Heart left ventricle (tissue), 16 donors: ENCODE measurements at regions not wholly inside any gene's neighbourhood (a gene's known extent, or its start where the extent isn't known, plus 50 kb on each side); places are given as distances from the start of the nearest gene placed in this dataset.
A peak's percentile ranks its signal among the peaks of the same experiment; 100 is the strongest.

Experiments used
- ATAC-seq, 4 donors: fragments of 200-7000 bp; cut with Tn5 transposase; one replicate each; pipeline ENCODE4 v1.9.1; 2020 to 2022; ENCODE audit warnings: moderate library complexity in 4 of 4, mild to moderate bottlenecking in 3 of 4, moderate number of reproducible peaks in 1 of 4
- DNase-seq, 5 donors: peaks; one replicate each; pipeline ENCODE4 v3.0.0-alpha.2; 2020
- H3K27ac ChIP-seq, 12 donors: fragments of 200-600 bp; sonication (generic) in 4 of 12; one replicate each; pipeline versions ENCODE4 v1.5.0 to v1.8.0; 2016 to 2022; ENCODE audit warnings: mild to moderate bottlenecking in 2 of 12
- H3K27me3 ChIP-seq, 9 donors: fragments of 200-600 bp; sonication (generic) in 2 of 9; one replicate each; pipeline versions ENCODE4 v1.5.1 to v1.8.0; 2016 to 2022; ENCODE audit warnings: mild to moderate bottlenecking in 3 of 9
- H3K36me3 ChIP-seq, 9 donors: fragments of 200-600 bp; sonication (generic) in 2 of 9; one replicate each; pipeline versions ENCODE4 v1.5.0 to v1.8.0; 2018 to 2022; ENCODE audit warnings: mild to moderate bottlenecking in 2 of 9
- H3K4me1 ChIP-seq, 12 donors: fragments of 200-600 bp; sonication (generic) in 4 of 12; one replicate each; pipeline versions ENCODE4 v1.5.0 to v1.8.0; 2016 to 2022; ENCODE audit warnings: mild to moderate bottlenecking in 3 of 12
- H3K4me3 ChIP-seq, 12 donors: fragments of 200-600 bp; sonication (generic) in 4 of 12; one replicate each; pipeline versions ENCODE4 v1.5.0 to v1.8.0; 2017 to 2022; ENCODE audit warnings: mild to moderate bottlenecking in 9 of 12, moderate library complexity in 4 of 12
- H3K9me3 ChIP-seq, 12 donors: fragments of 200-600 bp; sonication (generic) in 4 of 12; one replicate each; pipeline versions ENCODE4 v1.5.0 to v1.8.0; 2016 to 2022; ENCODE audit warnings: mild to moderate bottlenecking in 1 of 12
- POLR2A ChIP-seq, 2 donors: fragments of 450-650 bp; IDR thresholded peaks; one replicate each; pipeline ENCODE4 v1.6.1; 2017; ENCODE audit warnings: antibody characterized with exemption in 2 of 2, mild to moderate bottlenecking in 2 of 2, moderate library complexity in 2 of 2
- WGBS, 4 donors: extraction: QIAGEN DNeasy Blood & Tissue Kit in 2 of 4; methylation state at CpG; one replicate each; pipeline versions ENCODE4 v1.1.5 to v1.1.7; 2013 to 2018; 5-methylcytosine and 5-hydroxymethylcytosine counted together
- intact Hi-C, 10 donors: fragments of 100-400 bp; cut with DNase I; formaldehyde crosslinking; loops; one replicate each; pipeline versions ENCODE4 v1.11.1 to v1.14.2; 2022
- TF ChIP-seq, protein P1 (sequence below), 12 donors: fragments of 200-600 bp; sonication (generic) in 4 of 12; IDR thresholded peaks; one replicate each; pipeline versions ENCODE4 v1.5.0 to v1.8.0; 2018 to 2022; ENCODE audit warnings: antibody characterized with exemption in 12 of 12, mild to moderate bottlenecking in 5 of 12
- donor health status: ischemic (EF 13 %, LVEDD 7.1; RV severe dilation, severe dysfunction).
- donor health status: healthy with polysubstance abuse.
- donor health status: DM: no; HTN: yes; CAD: no.
- donor health status: DM: no; HTN: no; CAD: no.
- donor health status: ischemic (EF 25% LVEDD 6.9; RV normal size, moderate dysfunction).
- donor health status: ischemic (EF 25% LVEDD 5.7; RV mildly dilated, moderate dysfunction).
- donor health status: healthy.
- donor health status: DM: yes; HTN: yes; CAD: no.
- donor health status: ischemic (EF 35%, LVEDD 5.7; RV mildly dilated, moderate dysfunction).
- donor health status: nonischemic (EF 11% LVEDD 7.7; RV severe dilation, severe dysfunction).
- donor health status: DM: yes; HTN: yes; CAD: no.
- donor health status: PGD.
- donor health status: ischemic (EF 29% LVEDD 5.4; RV normal size, mild dysfunction).
- donor health status: nonischemic (EF 23%, LVEDD 6.1; RV moderate dilation, normal function).

DNA sequence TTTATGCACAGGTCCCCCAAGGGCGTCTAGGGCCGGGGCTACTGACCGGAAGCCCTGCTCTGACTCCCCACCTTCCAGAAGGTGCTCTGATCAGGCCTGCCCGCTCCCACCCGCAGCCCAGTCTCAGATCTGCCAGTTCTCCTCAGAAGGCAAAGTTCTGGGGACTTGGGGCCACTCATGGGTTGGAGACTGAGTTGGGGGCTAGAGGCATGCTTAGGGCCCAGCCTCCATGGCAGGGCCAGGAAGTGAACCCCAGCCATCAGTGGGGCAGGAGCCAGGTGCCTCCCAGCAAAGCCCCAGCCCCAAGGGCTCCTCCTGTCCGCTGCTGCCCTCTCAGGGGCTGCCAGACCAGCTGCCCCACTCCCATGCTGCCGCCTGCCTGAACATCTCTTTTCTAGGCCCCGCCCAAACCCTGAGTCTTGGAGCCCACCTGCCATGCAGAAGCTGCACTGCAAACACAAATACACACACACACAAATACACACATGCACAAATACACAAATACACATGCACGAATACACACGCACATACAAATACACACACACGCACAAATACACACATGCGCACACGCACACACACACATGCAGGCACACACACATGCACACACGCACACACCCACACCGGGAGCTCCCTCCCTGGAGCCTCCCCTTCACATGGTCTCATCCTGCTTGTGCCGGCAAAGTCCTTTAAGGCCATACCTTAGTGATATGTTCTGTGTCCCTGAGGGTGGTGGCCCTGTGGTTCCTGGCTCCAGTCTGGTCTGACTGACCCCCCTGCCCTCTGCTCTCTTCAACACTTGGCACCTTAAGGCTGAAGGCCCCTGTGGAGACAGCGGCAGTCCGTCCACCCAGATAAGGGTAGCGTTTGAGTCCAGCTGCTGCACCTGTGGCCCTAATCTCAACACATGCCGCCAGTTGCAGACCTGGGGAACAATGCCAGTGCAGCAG, 59.2 kb upstream of the KLF13 start:
- intact Hi-C loops, result loop anchor here in 1 of 10 donors (5.0 kb wide), 1 partner anchor 35 kb away; no protein-coding TSS in a partner anchor
- ATAC-seq, result no peak
- Histone ChIP-seq H3K4me3 (no peak overlapping the region), H3K36me3 (no peaks in the 10 kb centered on the region), H3K4me1 (peaks cover 0 to 71% (median 17%) of the 10 kb centered on the region in 12 donors), H3K9me3 (no peaks in the 10 kb centered on the region), H3K27ac (peak overlapping the region in 1 of 12 donors; percentile 96), H3K27me3 (no peaks in the 10 kb centered on the region)
- DNase-seq, result peak in 3 of 5 donors; percentile 4 to 22 (median 16)
- TF ChIP-seq, protein P1, sequence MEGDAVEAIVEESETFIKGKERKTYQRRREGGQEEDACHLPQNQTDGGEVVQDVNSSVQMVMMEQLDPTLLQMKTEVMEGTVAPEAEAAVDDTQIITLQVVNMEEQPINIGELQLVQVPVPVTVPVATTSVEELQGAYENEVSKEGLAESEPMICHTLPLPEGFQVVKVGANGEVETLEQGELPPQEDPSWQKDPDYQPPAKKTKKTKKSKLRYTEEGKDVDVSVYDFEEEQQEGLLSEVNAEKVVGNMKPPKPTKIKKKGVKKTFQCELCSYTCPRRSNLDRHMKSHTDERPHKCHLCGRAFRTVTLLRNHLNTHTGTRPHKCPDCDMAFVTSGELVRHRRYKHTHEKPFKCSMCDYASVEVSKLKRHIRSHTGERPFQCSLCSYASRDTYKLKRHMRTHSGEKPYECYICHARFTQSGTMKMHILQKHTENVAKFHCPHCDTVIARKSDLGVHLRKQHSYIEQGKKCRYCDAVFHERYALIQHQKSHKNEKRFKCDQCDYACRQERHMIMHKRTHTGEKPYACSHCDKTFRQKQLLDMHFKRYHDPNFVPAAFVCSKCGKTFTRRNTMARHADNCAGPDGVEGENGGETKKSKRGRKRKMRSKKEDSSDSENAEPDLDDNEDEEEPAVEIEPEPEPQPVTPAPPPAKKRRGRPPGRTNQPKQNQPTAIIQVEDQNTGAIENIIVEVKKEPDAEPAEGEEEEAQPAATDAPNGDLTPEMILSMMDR (IDR thresholded peaks at IDR 0.05), result no peak
- TF ChIP-seq POLR2A (IDR thresholded peaks at IDR 0.05), result no peak
- WGBS, 4 donors, result 79 to 85% (median 83%) methylated on average over 15 to 20 of the region's 20 CpGs

DNA sequence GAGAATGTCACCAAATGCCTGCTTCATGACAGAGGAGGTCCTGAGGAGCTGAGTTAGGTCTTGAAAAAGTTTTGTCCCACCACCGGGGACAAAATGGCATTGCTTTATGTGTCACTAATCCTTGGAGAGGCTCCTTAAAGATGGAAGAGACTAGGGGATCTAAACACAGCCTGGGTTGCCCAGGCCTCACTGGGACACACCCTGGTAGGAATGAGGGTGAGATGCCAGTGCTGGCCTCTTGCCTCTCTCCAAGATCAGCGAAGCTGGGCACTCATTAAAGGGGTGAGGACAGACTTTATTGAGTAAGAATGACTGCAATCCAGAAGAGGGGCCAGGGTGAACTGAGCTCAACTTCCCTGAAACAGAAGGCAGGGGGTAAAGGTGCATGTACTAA, 58.5 kb upstream of the KLF13 start:
- Histone ChIP-seq H3K4me3 (no peak overlapping the region), H3K36me3 (no peaks in the 10 kb centered on the region), H3K27ac (peak overlapping the region in 1 of 12 donors; percentile 96), H3K4me1 (peaks cover 0 to 71% (median 17%) of the 10 kb centered on the region in 12 donors), H3K9me3 (no peaks in the 10 kb centered on the region), H3K27me3 (no peaks in the 10 kb centered on the region)
- intact Hi-C loops, result loop anchor here in 1 of 10 donors (5.0 kb wide), 1 partner anchor 34 kb away; no protein-coding TSS in a partner anchor
- DNase-seq (peak in 3 of 5 donors; percentile 5 to 26 (median 17)), ATAC-seq (no peak)
- WGBS, 4 donors, result 39 to 58% (median 54%) methylated on average over 1 to 2 of the region's 2 CpGs
- TF ChIP-seq POLR2A (IDR thresholded peaks at IDR 0.05), result no peak
- TF ChIP-seq, protein P1 (IDR thresholded peaks at IDR 0.05), result no peak

DNA sequence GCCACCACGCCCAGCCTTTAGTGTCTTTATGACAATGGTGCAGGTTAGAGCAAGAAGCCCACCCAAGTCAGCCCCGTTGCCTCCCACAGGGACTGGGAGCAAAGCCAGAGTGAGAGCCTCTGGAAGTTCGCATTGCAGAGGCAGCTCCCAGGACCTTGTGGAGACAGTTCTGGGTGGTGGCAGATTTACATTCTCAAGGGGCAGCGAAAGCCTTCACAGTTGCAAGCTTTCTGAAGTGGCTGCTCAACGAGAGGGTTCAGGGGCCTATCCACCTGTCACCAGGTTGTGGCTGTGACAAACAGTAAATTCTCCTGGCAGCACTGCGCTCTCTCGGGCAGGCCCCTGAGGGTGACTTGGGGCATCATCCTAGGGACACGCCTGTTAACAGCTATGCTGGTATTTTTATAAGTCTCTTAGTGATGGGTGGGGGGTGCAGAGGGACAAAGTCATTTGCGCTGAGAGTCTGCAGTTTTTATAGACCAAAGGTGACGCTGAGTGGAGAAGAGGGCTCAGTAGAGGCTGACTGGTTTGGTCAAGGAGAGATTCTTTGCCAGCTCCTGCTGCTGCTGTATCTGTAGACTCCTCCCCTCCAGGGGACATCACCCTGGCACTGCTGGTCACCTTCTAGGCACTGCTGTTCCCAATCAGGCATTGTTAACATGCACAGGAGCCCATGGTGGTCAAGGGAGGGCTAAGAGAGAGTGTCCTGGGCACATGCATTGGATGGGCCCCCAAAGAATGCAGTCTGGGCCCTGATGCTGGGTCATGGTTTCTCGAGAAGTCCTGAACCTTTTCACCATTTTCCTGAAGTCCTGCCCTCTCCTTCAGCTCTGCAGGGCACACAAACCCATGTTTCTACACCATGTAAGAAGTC, 57.5 kb upstream of the KLF13 start:
- DNase-seq, result peak in 2 of 5 donors; percentile 8 to 21

More for the DNA sequence above, 57.5 kb upstream of the KLF13 start:
- Histone ChIP-seq H3K9me3 (no peaks in the 10 kb centered on the region), H3K4me1 (peaks cover 0 to 69% (median 9%) of the 10 kb centered on the region in 12 donors), H3K4me3 (no peak overlapping the region), H3K27me3 (no peaks in the 10 kb centered on the region), H3K27ac (no peak overlapping the region), H3K36me3 (no peaks in the 10 kb centered on the region)
- intact Hi-C loops, result loop anchor here in 1 of 10 donors (5.0 kb wide), 1 partner anchor 33 kb away; no protein-coding TSS in a partner anchor
- WGBS, 4 donors, result 75 to 83% (median 78%) methylated on average over 11 of the region's 11 CpGs
- no peak for ATAC-seq
- TF ChIP-seq POLR2A (IDR thresholded peaks at IDR 0.05), result no peak
- TF ChIP-seq, protein P1 (IDR thresholded peaks at IDR 0.05), result no peak
